ENCODE measurements at regions not wholly inside any gene's neighbourhood (a gene's known extent, or its start where the extent isn't known, plus 50 kb on each side); places are given as distances from the start of the nearest gene placed in this dataset.
A peak's percentile ranks its signal among the peaks of the same experiment; 100 is the strongest.

GRCh38 chr16:85237817-85238216 is 125.5 kb upstream of the CIBAR2 start:
- Histone ChIP-seq H3K79me2 (ENCODE audit: insufficient read depth, low read length) (no peaks in the 10 kb centered on the region), H3K4me1 (ENCODE audit: control insufficient read depth in 1 of 2, insufficient read depth in 2 of 2, low read length in 2 of 2) (peaks cover 0 to 9% of the 10 kb centered on the region in 2 donors), H3K9me3 (replicated peaks in 1 of 2; ENCODE audit: control insufficient read depth in 1 of 2, insufficient read depth in 1 of 2, low read length in 2 of 2) (peaks cover 0 to 3% of the 10 kb centered on the region in 2 donors), H3K4me2 (replicated peaks; ENCODE audit: extremely low read depth, low read length, poor library complexity, severe bottlenecking) (no peak overlapping the region), H3K27me3 (ENCODE audit: control insufficient read depth in 2 of 2, insufficient read depth in 2 of 2, low read length in 2 of 2) (peaks cover 14 to 49% of the 10 kb centered on the region in 2 donors), H2AFZ (ENCODE audit: insufficient read depth, low read depth, low read length, poor library complexity, severe bottlenecking) (no peak overlapping the region), H3K36me3 (replicated peaks in 1 of 2; ENCODE audit: control insufficient read depth in 1 of 2, insufficient read depth in 2 of 2, low read length in 2 of 2) (no peaks in the 10 kb centered on the region), H3K4me3 (replicated peaks in 1 of 3; ENCODE audit: low read depth in 2 of 3, low read length in 3 of 3) (no peak overlapping the region), H3K27ac (ENCODE audit: low read depth in 1 of 2, low read length in 2 of 2) (no peak overlapping the region), H3K9ac (ENCODE audit: insufficient read depth, low read length, poor library complexity, severe bottlenecking) (no peak overlapping the region), H4K20me1 (ENCODE audit: insufficient read depth, low read length) (no peaks in the 10 kb centered on the region)
- intact Hi-C loops (cut with micrococcal nuclease) = no loop called here
- TF ChIP-seq CTCF (IDR thresholded peaks at IDR 0.05) = no peak
- H3K27me3 Mint-ChIP-seq (ENCODE audit: low read depth in 3 of 3) = peaks cover 45 to 54% (median 47%) of the 10 kb centered on the region in 3 donors
- WGBS (ENCODE audit: insufficient coverage) = 92% methylated on average over 4 of the region's 6 CpGs
- peaks cover 0 to 3% (median 1%) of the 10 kb centered on the region in 7 donors for H3K9me3 Mint-ChIP-seq
- H3K4me1 Mint-ChIP-seq = no peaks in the 10 kb centered on the region
- no peak for DNase-seq
- peak overlapping the region in 1 of 2 donors; percentile 11 for H3K4me3 Mint-ChIP-seq
- no peaks in the 10 kb centered on the region for H3K36me3 Mint-ChIP-seq
- no peak overlapping the region for H3K27ac Mint-ChIP-seq

DNA sequence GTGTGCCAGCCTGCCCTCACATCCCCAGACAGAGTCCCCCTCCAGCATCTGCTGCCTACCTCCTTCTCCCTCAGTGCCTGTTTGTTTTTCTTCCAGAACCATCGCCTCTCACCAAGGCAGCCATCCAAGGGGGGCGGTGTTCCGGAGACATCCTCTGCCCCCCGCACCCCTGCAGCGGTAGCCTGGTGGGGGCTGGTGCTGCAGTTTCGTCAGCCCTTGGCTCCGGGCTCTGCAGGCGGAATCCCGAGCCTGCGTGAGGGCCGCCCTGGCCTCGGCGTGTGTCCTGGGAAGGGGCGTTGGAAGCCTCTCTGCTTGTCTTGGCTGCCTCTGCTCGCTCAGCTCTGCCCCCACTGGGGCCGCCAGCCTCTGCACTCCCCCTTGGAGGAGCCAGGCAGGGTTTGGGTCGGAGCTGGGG is 126.0 kb upstream of the CIBAR2 start:
- Histone ChIP-seq H3K4me1 (ENCODE audit: control insufficient read depth in 1 of 2, insufficient read depth in 2 of 2, low read length in 2 of 2) (peaks cover 0 to 9% of the 10 kb centered on the region in 2 donors), H3K9me3 (replicated peaks in 1 of 2; ENCODE audit: control insufficient read depth in 1 of 2, insufficient read depth in 1 of 2, low read length in 2 of 2) (peaks cover 0 to 3% of the 10 kb centered on the region in 2 donors), H2AFZ (ENCODE audit: insufficient read depth, low read depth, low read length, poor library complexity, severe bottlenecking) (no peak overlapping the region), H3K36me3 (replicated peaks in 1 of 2; ENCODE audit: control insufficient read depth in 1 of 2, insufficient read depth in 2 of 2, low read length in 2 of 2) (no peaks in the 10 kb centered on the region), H3K4me2 (replicated peaks; ENCODE audit: extremely low read depth, low read length, poor library complexity, severe bottlenecking) (no peak overlapping the region), H3K9ac (ENCODE audit: insufficient read depth, low read length, poor library complexity, severe bottlenecking) (no peak overlapping the region), H4K20me1 (ENCODE audit: insufficient read depth, low read length) (no peaks in the 10 kb centered on the region), H3K4me3 (replicated peaks in 1 of 3; ENCODE audit: low read depth in 2 of 3, low read length in 3 of 3) (no peak overlapping the region), H3K27me3 (ENCODE audit: control insufficient read depth in 2 of 2, insufficient read depth in 2 of 2, low read length in 2 of 2) (peaks cover 14 to 49% of the 10 kb centered on the region in 2 donors), H3K27ac (ENCODE audit: low read depth in 1 of 2, low read length in 2 of 2) (no peak overlapping the region), H3K79me2 (ENCODE audit: insufficient read depth, low read length) (no peaks in the 10 kb centered on the region)
- no peak for TF ChIP-seq CTCF (IDR thresholded peaks at IDR 0.05)
- no peaks in the 10 kb centered on the region for H3K4me1 Mint-ChIP-seq
- no peaks in the 10 kb centered on the region for H3K36me3 Mint-ChIP-seq
- no peak overlapping the region for H3K4me3 Mint-ChIP-seq
- 65% methylated on average over 12 of the region's 17 CpGs for WGBS (ENCODE audit: insufficient coverage)
- no peak for DNase-seq
- H3K27ac Mint-ChIP-seq = no peak overlapping the region
- H3K9me3 Mint-ChIP-seq = peaks cover 0 to 3% (median 1%) of the 10 kb centered on the region in 7 donors
- peaks cover 42 to 52% (median 45%) of the 10 kb centered on the region in 3 donors for H3K27me3 Mint-ChIP-seq (ENCODE audit: low read depth in 3 of 3)
- intact Hi-C loops (cut with micrococcal nuclease) = no loop called here

Data from CD14-positive monocyte (primary cell).